HG02870 (cell line): ENCODE measurements at regions not wholly inside any gene's neighbourhood (a gene's known extent, or its start where the extent isn't known, plus 50 kb on each side); places are given as distances from the start of the nearest gene placed in this dataset.

Experiments used
- ATAC-seq: cut with Tn5 transposase; IDR thresholded peaks from one replicate; pipeline ENCODE4 v1.9.1; 2021; ENCODE audit warnings: mild to moderate bottlenecking, moderate library complexity; ENCODE audit not compliant: unreplicated experiment

- no peak for ATAC-seq
Observed at GRCh38 chr5:34529581-34530331, 126.4 kb upstream of the RAI14 start.

DNA sequence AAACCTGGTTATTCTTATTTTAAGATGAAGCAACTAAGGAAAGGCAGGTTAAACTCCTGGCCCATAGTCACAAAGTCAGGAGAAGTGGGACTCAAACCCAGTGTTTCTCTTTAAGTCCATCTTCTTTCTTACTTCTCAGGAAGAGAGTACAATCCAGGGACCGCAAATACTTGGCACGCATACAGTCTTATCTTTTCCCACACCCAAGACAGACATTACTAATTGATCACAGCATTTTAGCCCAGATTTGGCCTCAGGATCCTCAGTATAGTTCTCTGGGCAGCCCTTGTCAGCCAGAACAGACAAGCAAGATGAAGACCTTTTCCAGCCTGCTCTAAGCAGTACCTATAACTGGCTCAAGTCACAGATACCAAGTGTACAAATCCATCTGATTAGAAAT, 125.5 kb upstream of the RAI14 start:
- ATAC-seq = no peak

- ATAC-seq = no peak
Observed at GRCh38 chr5:34531751-34532360, 124.3 kb upstream of the RAI14 start.

- peak; percentile 91 for ATAC-seq
Observed at GRCh38 chr5:34533582-34534522, 122.3 kb upstream of the RAI14 start.

DNA sequence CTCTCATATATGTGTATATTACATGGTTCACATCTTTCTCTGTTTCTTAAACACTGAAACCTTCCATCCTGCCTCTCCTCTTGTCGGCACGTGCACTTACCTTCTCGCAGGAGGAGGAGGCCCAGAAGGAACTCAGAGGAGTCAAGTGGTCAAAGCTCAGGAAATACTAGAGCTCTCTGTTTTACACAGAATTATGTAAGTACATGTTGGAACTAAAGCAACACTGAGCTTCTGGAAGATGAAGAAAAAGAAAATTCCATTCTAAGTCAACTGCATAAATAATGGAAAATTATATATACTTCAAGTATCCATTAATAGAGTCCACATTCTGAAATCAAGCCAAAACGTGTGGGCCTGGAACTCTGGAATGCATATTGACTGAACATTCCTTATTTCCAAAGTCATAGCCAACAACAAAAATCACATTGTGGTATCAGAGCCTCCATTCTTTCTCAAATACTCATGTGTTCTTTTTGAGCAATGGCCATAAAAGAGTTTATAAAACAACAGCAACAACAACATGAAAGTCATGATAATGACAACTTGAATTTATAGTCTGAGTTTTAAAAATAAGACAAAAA, 121.5 kb upstream of the RAI14 start:
- ATAC-seq = no peak

DNA sequence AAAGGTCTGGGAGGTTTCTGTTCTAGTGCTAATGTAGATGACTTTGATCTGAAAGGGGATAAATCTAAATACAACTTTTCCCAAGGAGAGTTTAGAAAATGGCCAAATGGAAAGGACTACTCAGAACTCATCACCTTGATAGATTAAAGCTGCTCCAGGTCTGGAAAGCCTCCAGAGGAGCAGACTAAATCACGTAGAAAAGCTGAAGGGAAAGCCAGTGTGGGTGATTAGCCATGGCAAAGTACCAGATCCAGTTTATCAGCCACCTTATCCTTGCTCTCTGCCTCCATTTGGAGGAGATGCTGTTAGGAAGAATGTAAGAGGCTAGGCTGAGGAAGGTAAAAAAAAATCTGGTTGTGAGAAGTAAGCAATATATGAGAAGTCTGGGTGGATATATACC, 120.7 kb upstream of the RAI14 start:
- no peak for ATAC-seq

GRCh38 chr5:34535944-34536623, 120.0 kb upstream of the RAI14 start:
- no peak for ATAC-seq

GRCh38 chr5:34536699-34537098, 119.4 kb upstream of the RAI14 start:
- ATAC-seq = no peak

DNA sequence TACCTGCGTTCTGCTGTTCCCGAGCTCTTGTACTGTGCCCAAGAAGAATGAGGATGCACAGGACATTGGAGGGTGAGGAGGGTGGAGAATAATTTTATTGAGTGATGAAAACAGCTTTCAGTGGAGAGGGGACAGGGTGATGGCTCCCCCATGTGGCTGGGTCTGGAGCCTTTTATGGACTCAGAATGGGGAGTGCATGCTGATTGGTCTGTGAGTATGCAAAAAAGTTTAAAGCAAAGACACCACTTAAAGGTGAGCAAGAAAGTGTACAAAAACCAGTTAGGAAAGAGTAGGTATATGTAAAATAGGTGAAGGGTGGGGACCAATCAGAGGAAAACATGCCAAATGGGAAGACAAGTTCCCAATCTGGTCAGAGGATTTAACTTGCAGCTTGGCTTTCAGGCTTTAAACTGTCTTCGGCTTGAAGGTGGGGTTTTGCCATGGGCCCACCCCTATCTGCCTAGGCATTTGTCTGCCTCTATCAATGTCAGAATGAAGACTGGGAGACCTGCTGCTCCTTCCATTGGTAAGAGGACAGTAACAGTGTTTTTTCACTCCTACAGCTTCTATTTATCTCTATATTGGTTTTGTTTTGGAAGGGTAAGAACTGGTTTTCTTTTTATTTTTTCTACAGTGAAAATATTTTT, 118.0 kb upstream of the RAI14 start:
- no peak for ATAC-seq

- ATAC-seq = no peak
Observed at GRCh38 chr5:34539183-34539582, 116.9 kb upstream of the RAI14 start.

DNA sequence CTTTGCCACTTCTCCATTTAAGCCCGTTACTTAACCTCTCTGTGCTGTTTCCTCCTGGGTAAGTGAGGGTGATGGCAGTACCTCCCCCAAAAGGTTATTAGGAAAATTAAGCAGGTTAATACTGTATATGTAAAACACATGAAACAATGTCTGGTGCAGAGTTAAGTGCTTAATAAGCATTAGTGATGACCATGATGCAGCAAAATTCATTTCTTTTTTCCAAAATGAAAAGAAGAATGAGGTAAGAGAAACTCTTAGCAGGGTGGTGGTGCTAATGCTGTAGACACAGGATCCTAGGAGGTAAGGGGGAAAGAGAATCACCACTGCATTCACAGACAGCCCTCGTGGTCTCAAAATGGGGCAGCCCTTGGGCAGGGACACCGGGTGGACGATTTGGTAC, 115.1 kb upstream of the RAI14 start:
- no peak for ATAC-seq

DNA sequence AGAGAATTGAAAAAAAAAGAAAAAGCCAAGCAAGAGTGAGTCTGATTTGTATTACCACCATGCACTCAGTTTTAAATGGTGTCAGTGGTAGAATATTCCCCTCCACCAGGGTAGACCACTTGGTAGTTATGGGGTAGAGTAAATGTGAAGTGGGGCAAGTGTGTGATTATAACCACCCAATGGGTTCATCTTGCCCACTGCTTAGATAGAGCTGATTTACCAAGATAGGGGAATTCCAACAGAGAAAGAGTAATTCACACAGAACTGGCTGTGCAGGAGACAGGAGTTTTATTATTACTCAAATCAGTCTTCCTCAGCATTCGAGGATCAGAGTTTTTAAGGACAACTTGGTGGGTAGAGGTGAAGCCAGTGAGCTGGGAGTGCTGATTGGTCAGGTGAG, 113.3 kb upstream of the RAI14 start:
- no peak for ATAC-seq

DNA sequence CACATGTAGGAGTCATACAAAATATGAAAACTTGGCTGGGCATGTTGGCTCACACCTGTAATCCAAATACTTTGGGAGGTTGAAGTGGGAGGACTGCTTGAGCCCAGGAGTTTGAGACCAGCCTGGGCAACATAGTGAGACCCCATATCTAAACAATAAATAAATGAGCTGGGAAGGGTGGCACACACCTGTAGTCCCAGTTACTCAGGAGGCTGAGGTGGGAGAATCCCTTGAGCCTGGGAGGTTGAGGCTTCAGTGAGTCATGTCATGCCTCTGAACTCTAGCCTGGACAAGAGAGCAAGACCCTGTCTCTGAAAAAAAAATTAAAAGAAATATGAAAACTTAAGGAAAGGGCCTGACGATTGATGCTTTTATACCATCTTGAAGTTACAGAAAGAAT, 112.4 kb upstream of the RAI14 start:
- no peak for ATAC-seq

DNA sequence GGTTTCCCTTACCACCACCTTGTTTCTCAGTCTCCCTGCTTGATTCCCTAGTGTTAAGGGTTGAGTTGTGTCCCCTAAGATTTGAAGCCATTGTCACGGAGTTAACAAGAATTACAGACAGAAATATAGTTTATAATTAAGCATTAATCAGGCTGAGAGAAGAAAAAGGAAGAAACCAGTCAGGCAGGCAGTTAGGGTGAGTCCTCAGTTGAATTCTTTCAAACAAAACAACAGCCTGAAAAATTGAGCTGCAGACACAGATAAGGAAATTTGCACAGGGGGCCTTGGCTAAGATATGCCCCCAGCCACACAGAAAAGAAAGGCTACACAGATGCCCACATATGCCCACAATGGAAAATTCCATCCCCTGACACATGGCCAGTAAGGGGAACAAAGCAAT, 111.7 kb upstream of the RAI14 start:
- ATAC-seq = no peak

- no peak for ATAC-seq
Observed at GRCh38 chr5:34545164-34545563, 111.0 kb upstream of the RAI14 start.

GRCh38 chr5:34545626-34546025, 110.5 kb upstream of the RAI14 start:
- ATAC-seq = no peak

- ATAC-seq = no peak
Observed at GRCh38 chr5:34547300-34548085, 108.6 kb upstream of the RAI14 start.

DNA sequence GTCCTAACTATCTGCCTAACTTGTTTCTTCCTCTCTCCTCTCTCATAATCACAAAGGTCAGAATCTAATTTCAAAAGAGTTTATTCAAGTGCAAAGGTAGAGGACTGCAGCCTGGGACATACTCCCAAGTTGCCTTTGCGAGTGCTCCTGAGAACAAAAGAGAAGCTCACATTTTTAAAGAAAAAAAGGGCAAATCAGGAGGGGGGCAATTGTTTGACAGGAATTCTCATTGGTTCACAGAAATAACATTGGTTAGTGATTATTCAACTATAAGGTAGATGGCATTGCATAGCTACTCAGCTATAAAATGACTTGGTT, 108.1 kb upstream of the RAI14 start:
- ATAC-seq = no peak

GRCh38 chr5:34550247-34550646, 105.9 kb upstream of the RAI14 start:
- no peak for ATAC-seq

- ATAC-seq = no peak
Observed at GRCh38 chr5:34550964-34551363, 105.2 kb upstream of the RAI14 start.
